GM21825 (cell line): ENCODE measurements at regions not wholly inside any gene's neighbourhood (a gene's known extent, or its start where the extent isn't known, plus 50 kb on each side); places are given as distances from the start of the nearest gene placed in this dataset.
"Not testable (repeated sequence)": the region's sequence is repeated elsewhere in the genome, so short reads cannot be mapped to it uniquely, and the experiment has no call there.

Source experiments
- ATAC-seq: cut with Tn5 transposase; IDR thresholded peaks from one replicate; pipeline ENCODE4 v1.9.1; 2021; ENCODE audit warnings: mild to moderate bottlenecking, moderate library complexity; ENCODE audit not compliant: unreplicated experiment

DNA sequence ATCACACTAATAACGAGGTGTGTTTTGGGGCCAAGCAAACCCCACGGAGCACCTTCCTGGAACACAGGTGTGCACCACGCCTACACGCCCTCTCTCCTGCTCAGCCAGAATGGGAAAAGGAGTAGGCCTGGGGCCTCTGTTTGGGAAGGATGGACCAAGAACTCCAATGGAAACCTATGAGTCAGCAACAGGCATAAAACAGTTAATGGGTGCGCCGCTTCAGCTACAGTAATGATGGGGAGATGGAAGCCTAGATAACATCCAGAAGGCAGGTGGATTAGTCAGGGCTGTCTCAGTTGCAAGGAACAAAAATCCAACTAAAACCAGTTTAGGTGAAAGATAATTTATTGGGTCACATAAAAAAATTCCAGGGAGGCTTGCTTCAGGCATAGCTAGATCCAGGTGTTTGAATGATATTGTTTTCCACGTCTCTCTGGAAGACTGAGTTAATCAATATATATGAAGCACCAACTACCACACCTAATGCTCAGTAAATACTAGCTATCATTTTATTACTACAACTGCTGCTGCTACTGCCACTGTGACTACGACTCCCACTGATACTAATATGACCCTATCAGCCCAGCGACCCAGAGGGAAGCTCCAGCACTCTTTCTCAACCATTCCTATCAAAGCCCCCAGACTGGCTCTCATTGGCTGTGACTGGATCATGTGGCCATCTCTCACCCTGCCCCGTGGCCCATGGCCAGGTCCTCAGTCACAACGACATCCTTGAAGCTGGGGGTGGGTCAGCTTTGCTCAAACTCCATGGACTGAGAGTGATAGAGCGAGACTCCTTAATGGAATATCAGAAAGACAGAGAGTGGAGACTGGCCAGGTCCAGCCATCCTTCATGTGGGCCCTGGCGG is 155.2 kb upstream of the PTPN1 start:
- no peak for ATAC-seq

DNA sequence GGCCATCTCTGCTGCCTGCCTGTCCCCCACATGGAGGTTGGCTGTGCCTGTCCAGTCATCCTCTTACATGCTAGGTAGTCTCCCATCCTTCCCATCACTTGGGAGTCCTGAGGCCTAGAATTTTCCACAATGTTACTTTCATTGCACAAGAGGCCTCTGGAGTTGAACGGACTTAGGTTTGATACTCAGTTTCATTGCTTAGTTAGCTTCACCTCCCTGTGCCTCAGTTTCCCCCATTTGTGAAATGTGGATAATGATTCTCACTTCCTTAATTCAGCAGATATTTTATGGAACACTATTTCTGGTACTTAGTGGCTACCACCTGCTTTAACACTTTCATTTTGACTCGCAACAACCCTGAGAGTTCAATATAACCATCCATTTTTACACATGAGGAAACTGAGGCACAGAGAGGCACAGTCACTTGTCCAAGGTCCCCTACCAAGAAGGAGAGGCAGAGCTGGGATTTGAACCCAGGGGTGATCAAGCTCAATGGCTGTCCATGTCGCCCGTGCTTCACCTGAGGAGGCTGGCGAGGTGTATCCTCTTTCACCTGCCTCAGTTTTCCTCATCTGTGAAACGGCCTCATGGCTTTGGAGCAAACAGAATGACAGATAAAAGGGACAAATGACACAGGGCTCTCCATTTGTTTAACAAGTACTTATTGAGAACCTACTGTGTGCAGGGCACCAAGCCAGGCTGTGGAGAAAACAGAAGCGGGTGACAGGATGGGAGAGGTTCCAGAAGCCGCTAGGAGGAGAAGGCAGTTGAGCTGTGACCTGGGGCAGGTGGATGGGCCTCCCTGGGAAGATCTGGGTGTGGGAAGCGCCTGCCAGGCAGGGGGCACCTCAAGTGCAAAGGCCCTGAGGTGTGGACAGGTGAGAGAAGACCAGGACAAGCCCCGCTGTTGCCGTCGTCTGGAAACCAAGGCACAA is 154.3 kb upstream of the PTPN1 start:
- no peak for ATAC-seq

GRCh38 chr20:50356525-50356885 is 153.7 kb upstream of the PTPN1 start:
- no peak for ATAC-seq

DNA sequence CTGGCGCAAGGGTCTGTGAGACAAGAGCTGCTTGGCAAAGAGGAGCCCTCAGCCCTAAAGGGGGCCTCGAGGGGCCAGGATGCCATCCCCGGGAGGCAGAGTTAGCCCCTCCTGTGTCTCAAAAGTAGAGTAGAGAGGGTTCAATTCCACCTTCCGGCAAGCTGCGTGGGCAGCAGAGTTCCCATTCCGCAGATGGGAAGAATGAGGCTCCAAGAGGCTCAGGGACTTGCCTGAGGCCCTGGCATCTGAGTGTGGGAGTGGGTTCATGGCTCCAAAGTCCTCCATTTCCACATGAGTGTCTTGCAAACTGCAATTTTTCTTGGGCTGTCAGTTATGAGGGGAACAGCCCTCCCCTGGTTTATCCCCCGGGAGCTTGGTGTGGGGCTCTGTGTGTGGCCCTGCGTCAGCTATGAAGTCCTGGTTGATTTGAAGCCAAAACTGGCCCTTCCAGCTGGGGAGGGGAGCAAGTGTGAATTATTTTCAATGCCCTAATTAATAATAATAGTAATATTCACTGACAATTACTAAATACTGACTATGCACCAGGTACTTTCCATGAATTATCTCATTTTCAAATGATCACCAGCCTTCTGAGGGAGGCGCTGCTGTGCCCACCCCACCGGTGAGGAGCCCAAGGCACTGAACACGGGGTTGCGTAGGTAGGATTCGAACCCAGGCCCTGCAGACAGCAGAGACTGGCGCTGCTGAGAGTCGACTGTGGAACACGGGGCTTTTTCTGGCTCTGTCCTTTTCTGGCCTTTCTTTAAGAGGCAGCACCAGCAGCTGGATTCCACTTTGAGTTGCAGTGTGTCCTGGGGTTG is 153.0 kb upstream of the PTPN1 start:
- ATAC-seq, result no peak

DNA sequence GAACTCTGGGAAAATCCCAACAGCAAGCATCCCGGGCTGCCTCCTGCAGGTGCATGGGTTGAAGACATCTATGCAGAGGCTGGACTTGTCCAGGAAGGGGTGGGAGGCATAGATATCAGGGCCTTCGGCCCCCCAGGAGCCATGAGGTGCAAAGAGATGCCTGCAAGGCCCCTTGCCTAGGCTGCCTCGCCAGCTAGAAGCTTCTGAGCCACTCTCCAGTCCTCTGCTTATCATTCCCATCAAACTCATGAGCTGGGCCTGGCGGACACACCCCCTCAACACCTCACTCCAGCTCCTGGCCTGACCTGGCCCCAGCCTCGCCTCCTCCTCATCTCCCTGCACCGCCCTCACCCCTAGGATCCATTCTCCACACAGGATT is 152.4 kb upstream of the PTPN1 start:
- no peak for ATAC-seq

- no peak for ATAC-seq
Observed at GRCh38 chr20:50358166-50358565, 152.0 kb upstream of the PTPN1 start.

DNA sequence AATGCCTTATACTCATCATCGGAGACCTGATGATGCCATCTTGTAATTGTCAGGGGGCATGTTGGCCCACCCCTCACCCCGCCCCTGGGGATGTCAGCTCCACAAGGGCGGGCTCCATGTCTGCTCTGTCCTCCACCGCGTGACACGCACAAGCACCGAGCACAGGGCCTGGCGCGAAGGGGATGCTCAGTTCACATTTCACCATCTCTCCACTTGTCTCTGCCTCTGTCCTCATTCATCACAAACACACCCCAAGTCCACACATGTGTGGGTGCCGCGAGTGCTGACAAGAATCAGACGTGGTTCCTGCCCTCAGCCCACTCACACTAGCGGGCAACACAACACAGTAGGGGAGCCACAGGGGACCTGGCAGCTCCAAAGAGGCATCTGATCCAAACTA is 151.2 kb upstream of the PTPN1 start:
- no peak for ATAC-seq

GRCh38 chr20:50359607-50360217 is 150.5 kb upstream of the PTPN1 start:
- ATAC-seq, result no peak

- no peak for ATAC-seq
Observed at GRCh38 chr20:50360218-50360672, 149.9 kb upstream of the PTPN1 start.

GRCh38 chr20:50360921-50361320 is 149.3 kb upstream of the PTPN1 start:
- ATAC-seq, result no peak

- not testable (repeated sequence) for ATAC-seq
Observed at GRCh38 chr20:50362177-50362576, 148.0 kb upstream of the PTPN1 start.

GRCh38 chr20:50363027-50363426 is 147.2 kb upstream of the PTPN1 start:
- ATAC-seq, result no peak

DNA sequence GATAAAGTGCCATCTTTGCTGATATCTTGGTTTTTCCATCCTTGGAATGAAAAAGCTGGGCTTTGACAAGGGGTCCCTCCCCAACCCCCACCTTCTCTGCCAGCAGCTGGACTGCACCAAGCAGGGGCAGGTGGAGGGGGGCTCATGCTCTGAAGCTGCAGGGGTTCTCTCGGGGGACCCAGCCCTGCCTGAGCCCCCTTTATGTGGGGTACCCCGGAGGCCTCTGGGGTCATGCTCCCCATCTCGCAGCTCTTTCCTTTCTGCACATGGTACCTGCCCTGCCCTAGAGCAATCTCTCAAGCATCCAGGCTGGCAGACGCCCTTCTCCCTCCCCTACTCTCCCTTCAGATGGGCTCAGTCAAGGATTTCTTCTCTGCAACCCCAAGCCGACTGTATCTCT is 146.7 kb upstream of the PTPN1 start:
- no peak for ATAC-seq

GRCh38 chr20:50364542-50364941 is 145.6 kb upstream of the PTPN1 start:
- ATAC-seq, result no peak

DNA sequence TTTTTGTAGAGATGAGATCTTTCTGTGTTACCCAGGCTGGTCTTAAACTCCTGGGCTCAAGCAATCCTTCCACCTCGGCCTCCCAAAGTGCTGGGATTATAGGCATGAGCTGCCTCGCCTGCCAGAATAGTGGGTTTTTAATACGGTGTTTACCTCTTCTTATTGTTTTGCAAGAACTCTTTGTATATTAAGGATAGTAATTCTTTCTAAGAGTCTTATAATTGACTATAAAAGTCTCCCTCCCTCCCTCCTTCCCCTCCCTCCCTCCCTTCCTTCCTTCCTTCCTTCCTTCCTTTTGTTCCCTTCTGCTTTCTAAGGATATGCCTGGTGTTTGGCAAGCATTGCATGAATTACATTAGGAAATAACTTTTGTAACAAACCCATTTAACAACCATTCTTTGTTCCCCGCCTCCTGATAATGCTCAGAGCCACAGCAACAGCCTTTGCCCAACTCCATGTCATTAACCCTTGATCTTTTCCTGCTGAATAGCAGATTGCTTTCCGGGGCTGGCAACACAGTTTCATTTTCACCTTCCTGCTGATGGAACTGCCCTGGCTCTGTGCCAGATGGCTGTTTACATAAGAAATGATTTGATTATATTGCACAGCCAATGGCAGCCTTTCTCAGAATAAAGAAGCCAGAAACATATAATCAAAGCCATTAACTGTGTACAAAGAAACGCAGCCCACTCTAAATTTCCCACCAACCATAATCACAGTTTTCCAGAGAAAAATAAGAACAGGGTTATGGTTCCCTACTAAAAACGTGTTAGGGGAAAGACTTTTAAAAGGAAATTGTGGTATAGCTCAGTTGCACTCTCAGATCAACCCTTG is 143.7 kb upstream of the PTPN1 start:
- no peak for ATAC-seq

DNA sequence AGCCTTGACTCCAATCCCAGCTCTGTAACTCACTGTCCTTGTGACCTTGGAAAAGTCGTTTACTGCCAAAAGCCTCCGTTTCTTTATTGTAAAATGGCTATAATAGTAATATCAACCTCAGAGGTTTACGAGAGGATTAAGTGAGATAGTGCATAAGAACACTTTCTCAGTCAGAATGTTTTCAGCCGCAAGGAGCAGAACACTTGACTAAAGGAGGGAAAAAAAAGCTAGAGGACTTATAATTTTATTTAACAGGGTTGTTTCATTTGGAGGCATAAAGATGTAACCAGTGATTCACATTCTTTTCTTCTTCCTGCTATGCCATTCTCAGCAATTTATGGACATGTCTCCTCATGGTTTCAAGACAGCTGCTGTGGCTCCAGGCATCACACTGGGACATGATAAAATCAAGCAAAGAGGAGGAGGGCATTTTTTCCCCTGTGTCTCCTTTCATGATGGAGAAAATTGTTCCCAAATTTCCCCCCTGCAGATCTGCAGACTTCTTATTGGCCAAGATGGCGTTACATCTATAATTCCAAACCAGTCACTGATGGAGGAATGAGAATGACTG is 143.0 kb upstream of the PTPN1 start:
- no peak for ATAC-seq

- no peak for ATAC-seq
Observed at GRCh38 chr20:50367739-50368375, 142.3 kb upstream of the PTPN1 start.

DNA sequence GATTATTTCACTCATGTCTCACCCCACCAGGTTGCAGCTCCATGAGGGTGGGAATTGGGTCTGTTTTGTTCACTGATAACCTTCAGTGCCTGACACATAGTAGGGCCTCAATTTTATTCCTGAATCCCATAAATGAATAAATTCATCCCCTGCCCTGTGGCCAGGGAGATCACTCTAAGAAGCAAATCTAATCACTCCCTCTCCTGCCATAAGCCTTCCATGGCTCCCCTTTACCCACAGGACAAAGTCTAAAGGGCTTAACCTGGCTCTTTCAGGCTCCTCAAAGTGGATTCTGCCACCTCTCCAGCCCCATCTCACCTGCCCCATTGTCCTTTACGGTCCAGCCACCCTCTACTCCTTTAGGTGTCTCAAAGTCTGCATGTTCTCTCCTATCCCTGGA is 141.8 kb upstream of the PTPN1 start:
- no peak for ATAC-seq

GRCh38 chr20:50368813-50369224 is 141.4 kb upstream of the PTPN1 start:
- no peak for ATAC-seq
